Activated CD4-positive, alpha-beta T cell treated with anti-CD3 and anti-CD28 coated beads, Interleukin-10, Interleukin-2, amounts not matched to agents 100 ng/mL and 50 ng/mL, durations not matched to agents 16 hours and 8 hours (primary cell): ENCODE measurements at regions not wholly inside any gene's neighbourhood (a gene's known extent, or its start where the extent isn't known, plus 50 kb on each side); places are given as distances from the start of the nearest gene placed in this dataset.

ENCODE experiments used
- DNase-seq: peaks from one replicate; pipeline ENCODE4 v3.0.0-alpha.2; 2020

DNA sequence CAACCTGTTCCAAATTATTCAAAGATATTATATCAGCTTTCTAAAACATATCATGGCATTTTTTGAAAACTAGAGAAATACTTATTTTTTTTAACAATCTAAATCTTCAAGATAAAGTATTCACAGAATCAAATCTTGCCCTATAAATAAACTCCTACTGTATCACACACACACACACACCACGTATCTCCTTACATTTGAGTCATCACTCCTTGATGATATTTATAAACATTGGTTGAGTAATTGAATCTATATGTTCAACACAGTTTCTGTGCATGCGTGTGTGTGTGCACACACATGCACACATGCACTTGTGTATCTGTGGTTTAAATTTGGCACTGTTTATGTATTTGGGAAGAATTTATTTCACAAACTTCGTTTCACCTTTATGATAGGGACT, 1716.4 kb downstream of the EFNA5 start:
- no peak for DNase-seq

DNA sequence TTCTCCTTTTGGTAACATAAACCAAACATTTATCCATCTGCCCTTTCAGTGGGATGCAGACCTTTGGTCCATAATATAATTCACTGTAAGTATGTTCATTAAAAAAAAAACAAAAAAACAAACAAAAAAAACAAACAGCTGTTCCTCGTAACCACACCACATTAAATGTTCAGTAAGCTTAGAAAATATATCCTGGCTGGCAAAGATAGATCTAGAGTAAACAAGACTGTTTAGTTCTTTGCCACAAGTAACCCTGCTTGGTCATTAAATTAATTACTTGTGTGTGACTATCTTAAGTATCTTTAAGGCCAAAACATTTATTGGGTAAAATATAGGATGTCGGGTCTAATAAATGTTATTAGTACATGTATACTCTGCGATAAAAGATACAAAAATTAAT, 1717.1 kb downstream of the EFNA5 start:
- no peak for DNase-seq

DNA sequence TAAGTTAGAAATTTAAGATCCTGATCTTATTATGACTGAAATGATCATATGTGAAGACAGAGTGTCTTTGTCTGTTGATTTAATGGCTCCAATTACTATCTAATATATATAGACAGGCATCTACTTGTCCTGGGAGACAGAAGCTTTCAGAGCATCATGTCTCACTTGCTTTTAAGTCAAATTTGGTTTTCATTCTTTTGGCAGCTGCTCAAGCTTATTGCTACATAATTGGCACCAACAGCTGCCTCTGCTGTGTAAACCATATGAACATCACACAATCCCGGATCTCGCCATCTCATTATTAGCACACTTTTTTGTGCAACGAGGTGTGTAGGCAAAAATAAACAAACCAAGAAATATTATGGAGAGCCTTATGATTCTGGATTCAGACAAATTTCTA, 1717.9 kb downstream of the EFNA5 start:
- DNase-seq, result no peak

DNA sequence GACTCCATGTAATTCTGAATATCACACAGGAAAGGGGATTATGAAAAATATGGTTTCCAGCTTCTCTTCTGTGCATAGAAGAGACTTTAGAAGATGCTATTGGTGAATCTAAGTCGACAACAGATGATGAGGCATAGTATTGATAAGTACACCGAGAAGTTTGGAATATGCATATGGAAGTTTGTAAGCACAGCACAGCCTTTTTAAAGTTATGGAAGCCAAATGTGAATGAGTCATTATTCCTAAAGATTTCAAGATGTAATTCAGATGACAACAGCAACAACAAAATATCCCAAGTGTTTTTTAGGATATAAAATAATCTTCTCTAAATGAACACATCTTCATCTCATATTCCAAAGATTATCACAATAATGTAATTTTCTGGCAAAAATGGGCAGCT, 1723.3 kb downstream of the EFNA5 start:
- DNase-seq, result no peak

DNA sequence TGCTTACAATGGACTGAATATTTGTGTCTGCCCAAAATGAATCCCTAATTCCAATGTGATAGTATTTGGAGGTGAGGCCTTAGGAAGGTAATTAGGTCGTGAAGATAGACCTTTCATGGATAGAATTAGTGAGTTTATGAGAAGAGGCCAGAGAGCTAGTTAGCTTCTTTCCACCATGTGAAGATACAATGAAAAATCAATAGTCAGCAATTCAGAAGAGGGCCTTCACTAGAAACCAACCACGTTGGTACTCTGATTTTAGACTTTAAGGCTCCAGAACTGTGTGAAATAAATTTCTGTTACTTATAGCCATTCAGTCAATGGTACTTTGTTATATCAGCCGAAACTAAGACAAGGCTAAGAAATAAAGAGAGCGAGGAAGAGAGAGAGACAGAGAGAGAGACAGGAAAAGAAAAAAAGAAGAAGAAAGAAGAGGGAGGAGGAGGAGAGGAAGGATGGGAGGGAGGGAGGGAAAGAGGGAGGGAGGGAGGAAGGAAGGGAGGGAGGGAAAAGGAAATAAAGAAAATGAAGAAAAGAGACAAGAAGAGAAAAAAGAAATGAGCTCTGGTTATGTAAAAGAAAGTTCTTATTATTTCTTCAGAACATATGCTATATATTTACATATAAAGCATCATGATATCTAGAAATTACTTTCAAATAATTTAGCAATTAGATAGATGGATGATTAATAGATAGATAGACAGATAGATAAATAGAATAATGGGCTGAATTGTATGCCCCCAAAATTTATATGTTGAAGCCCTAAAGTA, 1725.3 kb downstream of the EFNA5 start:
- no peak for DNase-seq

DNA sequence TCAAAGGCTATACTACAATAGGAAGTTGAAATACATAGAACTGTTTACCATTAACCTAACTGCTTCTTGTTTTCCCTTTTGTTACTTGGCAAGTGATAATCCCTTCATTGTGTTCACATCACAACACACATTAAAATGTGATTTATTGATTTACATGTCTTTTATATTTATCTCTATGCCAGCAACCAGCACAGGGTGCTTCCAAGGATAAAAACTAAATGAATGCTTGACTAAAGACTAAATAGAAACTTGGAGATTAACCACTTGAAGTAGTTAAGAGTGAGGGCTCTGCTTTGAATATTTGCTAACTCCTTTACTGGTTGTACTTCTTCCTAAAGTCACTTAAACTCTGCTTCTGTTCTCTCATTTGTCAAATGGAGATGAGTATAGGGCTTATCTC, 1730.6 kb downstream of the EFNA5 start:
- no peak for DNase-seq

DNA sequence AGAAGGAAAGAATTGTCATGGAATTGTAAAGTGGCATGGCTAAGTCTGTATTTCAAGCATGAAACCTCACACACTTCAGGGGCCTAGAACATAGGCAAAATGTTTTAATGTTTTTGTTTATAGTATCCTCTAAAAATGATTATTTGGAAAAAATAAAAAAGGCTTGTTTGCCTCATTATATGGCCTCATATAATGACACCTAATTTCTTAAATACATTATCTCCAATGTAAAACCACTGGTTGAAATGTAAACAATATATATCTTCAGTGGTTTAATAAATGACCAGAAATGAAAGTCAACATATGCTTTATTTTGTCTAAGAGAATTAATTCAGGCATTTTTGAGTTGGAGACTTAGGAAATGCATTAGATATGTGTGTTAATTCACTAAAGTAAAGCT, 1736.6 kb downstream of the EFNA5 start:
- DNase-seq, result no peak

DNA sequence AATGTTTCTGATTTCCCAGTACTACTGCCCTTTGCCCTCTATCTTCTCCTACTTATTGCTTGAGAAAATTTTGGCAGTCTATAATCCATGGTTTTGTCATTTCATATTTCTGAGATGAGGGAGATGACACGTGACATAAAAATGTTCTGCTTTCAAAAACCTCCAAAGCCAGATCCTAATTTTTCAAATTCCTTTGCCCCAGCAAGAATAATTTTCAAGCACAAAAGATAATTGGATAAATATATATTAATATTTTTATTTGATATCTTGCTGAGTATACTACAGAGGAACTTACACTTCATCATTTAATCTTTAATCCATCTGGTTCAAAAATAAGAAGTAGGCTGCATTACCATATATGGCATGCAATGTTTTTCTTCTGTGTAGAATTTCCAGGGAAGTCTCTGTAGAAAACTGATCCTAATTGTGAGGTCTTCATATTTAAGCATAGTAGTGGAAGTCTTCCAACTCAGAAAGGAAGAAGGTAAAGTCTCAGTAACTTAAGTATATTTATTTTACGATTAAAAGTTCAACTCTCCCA, 1738.8 kb downstream of the EFNA5 start:
- DNase-seq, result no peak

DNA sequence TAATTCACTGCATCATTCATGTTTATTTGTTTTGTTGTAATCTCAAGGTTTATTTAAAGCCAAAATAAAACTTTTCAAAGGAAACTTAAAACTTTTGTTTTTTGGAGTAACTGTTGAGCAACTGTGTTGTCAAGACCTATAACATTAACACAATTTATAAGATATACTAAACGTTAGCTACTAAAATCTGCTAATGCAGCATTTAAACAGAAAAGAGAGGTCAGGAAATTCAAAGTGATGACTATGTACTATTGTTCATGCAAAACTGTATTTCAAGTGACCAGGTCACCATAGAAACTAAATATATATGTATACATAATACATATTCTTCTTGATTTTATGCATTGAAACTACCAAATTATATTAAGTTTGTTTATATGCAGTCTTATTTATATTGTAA, 1740.9 kb downstream of the EFNA5 start:
- no peak for DNase-seq

DNA sequence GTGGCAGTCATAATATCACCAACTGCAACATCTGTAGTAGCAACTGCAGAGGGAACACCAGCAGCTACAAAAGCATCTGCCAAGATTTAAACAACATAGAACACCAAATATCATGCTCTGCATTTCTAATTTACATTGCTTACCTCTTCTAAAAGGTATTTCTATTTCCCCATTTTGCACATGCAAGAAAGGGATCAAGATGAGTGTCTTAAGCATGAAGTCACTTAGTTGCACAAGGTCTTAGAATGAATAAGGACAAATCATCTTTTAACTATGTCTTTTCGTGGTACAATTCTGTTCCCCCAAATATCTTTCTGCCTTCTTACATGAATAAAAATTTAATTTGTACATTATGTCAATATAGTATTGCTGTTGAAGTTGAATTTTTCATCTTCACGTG, 1746.4 kb downstream of the EFNA5 start:
- DNase-seq, result no peak

DNA sequence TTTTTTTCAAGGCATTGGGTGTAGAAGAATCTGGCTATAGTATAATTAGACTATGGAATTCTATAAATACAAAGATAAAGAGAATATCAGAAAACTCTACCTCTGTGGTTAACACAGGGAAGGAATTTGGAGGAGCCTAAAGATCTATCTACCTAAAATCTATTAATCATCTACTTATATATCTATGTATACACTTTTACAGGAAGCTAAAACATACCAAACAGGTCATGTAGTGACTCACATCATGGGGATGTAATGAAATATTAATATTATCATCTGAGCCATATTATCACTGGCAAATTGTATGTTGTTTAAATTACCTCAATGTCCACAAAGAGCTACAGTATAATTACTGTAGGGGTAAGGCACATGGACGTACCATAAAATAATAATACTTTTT, 1748.2 kb downstream of the EFNA5 start:
- DNase-seq, result no peak

DNA sequence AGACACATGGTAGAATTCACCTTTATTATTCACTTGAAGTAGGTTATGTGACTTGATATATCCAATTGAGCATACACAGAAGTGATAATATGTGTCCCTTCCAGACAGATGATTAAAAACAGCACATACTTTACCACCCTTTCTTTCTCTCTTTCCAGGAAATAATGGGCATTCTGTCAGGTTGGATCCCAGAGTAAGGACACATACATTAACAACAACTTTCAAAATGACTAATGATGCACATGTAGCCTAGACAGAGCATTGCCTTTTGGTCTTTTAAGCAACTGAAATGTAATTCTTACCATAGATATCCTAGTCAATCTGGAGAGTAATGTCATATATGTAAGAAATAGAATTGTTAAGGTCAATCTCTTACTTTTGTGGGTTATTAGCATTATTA, 1748.7 kb downstream of the EFNA5 start:
- no peak for DNase-seq

DNA sequence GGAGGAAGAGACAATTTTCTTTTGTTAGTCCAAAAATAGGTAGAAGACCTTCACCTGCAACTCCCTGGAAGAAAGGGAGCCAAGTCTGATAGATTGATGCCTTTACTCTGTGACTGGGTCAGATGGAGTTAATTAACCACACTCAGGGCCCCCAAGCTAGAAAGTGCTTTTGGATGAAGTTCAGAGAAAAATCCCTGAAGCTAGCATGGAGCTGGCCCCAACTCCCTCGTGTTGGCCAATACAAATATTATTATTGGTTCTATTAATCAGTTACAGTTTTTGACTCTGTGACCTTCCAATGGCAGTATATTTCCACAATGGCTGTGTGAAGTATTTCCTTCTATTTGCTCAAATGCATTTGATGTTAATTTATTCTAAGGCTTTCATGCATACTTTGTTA, 1753.5 kb downstream of the EFNA5 start:
- DNase-seq, result no peak

DNA sequence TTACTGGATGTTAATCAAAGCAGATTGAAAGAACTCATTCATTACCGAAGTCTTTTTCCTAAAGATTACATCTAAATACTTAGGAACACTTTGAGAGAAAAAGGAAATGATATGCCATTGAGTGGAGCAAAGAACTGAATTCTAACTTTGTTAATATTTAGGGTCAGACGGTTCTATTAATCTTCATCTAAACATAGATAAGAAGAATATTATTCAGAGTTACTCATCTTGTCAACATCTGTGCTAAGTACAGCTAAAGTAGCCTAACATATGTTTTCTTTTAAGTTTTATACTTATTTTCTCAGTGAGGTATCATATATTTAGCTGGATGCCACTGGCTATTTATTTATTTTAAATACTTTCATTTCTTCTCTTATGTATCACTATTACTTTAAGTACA, 1763.7 kb downstream of the EFNA5 start:
- DNase-seq, result no peak

DNA sequence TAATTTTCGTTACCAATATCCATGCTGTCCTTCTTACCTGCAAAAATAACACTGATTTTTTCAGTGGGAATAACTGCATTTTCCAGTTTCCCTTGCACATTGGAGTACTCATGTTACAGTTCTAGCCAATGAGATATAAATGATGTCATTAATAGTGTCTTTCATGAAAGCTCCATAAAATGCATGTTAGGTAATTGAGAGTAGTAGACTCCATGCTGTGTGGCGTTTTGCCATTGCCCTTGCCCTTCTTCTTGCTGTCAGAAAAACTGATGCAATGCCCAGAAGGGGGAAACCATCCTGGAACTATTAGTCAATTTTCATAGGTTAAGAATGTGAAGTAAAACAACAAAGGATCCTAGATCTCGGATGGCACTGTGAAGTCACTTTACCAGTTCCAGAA, 1765.3 kb downstream of the EFNA5 start:
- DNase-seq, result no peak

DNA sequence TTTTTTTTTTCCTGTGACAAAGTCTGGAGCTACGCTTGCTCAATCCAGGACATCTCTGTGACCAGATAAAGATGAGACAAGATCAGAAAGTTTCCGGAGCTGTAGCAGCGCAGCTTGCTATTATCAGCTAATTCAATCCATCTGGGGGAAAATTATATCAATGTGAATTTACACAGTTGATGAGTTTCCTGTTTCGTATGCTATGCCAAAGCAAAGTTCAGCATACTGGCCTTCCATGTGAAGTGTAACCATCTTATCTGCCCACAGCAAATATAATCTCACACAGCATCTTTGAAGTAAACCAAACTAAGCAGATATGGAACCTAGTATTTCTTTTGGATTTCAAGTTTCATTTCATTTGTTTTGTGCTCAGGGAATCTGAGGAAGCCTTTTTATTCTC, 1767.7 kb downstream of the EFNA5 start:
- no peak for DNase-seq

DNA sequence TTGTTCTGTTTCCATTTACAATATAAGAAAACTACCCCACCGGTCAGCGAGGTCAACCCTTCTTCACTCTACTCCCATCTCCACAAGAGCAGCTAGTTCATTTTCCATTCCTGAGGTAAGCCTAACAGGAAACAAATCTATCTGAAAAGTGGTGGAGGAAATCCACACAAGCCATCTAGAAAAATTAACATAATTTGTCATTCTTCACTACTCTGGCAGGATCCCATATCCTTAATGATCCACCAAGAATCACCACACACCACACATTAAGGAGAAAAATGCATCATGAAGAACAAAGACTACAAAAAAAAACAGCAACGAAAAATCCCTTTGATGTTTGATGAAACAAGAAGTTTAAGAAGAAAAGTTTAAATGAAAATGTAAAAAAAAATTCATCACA, 1771.0 kb downstream of the EFNA5 start:
- no peak for DNase-seq

DNA sequence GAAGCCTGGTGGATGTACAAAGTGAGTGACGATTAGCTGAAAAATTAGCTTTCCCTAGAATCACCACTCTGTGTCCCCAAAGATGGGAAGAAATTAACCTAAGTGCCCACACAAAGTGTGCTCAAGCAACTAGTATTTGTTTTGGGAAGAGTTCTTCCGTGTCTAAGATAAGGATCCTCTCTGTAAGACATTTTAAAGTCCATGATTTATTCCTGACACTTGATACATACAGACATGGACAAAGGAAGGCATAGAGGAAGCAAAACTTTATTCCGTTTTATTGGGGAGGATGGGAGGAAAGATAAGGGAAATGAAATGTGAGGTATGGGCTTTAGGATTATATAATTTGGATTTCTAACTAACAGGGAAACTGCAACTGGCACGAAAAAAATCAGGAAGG, 1772.6 kb downstream of the EFNA5 start:
- DNase-seq, result no peak

DNA sequence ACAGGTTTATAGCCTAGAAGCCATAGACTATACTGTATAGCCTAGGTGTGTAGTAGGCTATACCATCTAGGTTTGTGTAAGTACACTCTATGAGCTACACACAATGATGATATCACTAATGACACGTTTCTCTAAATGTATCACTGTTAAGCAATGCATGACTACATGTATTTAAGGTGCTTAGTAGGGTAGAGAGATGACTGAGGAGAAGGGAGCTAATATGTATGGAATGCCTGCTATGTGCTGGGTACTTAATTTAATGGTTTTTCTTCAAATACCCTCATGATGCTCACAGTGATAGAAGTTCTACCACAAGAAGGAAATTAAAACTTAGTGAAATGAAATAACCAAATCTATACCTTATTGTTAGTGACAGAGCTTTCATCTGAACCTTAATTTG, 1785.5 kb downstream of the EFNA5 start:
- no peak for DNase-seq

DNA sequence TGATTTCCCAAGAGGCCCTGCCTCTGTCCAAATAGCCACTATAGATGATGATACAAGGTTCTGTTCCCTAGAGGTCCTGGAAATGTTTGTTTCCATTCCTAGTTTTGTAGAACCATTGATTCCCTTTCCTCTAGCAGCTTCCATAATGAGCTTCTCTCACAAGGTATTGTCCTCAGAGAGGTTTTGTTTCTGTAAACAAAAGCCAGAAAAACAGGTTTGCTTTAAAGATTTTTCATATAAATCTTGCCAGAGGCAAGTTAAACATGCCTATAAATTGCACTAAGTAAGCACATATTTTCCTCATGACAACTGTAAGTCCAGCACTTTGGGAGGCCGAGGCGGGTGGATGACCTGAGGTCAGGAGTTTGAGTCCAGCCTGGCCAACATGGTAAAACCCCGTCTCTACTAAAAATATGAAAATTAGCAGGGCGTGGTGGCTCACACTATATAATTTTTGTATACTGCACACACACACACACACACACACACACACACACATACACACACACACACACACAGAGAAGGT, 1787.7 kb downstream of the EFNA5 start:
- no peak for DNase-seq

DNA sequence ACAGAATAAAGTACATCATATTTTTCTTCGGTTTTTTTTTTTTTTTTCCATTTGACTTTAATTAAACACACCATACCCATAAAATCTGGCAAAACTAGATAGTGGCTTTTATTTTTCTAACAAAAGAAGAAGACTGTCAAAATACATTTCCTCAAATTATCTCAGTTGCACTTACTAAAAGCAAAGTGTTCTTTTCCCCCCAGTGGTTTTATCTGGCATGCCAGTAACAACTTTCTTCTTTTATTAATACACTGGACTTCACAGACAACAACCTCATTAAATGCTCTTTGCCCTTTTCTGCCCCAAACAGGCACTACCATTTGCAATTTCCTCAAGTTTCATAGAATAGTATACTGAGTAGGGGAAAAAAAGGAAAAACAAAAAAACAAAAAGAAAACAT, 1792.3 kb downstream of the EFNA5 start:
- DNase-seq, result no peak

DNA sequence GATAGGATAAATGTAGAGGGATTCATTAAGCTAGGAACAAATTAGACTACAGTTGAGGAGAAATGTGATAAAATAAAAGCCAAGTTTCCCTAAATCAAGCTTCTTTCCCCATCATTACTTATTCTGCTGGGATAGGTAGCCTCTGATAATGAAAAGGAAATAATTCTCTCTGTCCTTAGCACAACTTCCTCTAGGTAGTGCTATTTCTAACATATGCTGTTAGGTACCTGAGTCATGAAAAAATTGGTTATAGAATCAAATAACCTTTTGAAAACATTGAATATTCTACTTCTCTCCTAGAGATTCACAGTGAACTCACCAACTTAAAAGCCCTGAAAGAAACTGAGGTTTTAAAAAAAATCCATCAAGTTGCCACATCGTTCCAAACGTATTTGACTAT, 1793.1 kb downstream of the EFNA5 start:
- no peak for DNase-seq

DNA sequence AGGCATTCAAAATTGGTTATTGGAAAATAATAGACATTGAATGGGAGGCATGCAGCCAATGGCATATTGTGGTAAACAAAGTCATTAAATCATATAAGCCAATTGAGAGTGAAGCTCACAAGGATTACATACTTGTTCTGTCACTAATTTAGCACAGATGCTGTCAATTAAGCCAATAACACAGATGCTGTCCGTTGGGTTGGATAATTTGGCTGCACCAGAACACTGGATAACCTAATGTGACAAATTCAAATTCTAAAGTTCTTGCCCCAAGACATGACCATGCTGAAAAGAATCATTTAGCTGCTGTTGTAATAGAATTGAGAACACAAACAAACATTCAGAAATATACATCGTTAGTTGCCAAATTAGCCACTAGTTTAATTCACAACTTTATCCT, 1796.4 kb downstream of the EFNA5 start:
- no peak for DNase-seq

DNA sequence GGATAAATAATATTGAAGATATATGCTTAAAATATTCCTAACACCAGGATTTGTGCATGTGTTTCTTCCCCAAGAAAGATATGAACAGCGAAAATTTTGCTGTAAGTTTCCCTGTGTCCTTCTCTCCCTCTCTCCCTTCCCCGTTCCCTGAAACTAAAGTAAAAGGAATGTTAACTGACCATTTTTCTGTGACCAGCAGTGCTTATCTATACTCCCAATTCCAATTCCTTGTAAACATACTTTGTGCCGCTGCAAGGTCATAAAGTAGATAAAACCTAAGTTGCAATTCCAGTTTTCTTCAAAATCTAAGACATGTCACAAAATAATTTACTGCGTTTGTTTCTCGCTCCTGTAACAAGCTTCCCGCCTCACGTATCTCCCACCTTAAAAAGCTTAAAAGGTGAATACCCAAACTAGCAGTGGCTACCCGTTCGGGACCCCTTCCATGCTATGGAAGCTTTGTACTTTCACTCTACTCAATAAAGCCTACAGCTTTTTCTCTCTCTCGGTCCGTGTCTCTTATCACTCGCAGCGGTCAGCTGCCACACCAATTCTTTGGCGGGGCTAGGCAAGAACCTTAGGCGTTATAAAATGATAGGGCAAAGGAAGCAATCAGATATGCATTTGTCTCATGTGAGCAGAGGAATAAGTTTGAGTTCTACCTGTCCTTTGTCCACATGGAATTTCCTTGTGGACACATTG, 1798.0 kb downstream of the EFNA5 start:
- no peak for DNase-seq
